Suprapubic skin (tissue), 4 donors: ENCODE measurements at regions not wholly inside any gene's neighbourhood (a gene's known extent, or its start where the extent isn't known, plus 50 kb on each side); places are given as distances from the start of the nearest gene placed in this dataset.
"Not testable (repeated sequence)": the region's sequence is repeated elsewhere in the genome, so short reads cannot be mapped to it uniquely, and the experiment has no call there.

Experiments
- DNase-seq, 2 donors: peaks; one replicate each; pipeline ENCODE4 v3.0.0-alpha.2; 2019; ENCODE audit warnings: low spot score in 2 of 2
- H3K27ac ChIP-seq: fragments of 200-600 bp; sonication (generic); one replicate; pipeline ENCODE4 v1.5.1; 2019
- H3K27me3 ChIP-seq: fragments of 200-600 bp; sonication (generic); one replicate; pipeline ENCODE4 v1.5.1; 2019
- H3K36me3 ChIP-seq: fragments of 200-600 bp; sonication (generic); one replicate; pipeline ENCODE4 v1.5.1; 2019
- H3K4me1 ChIP-seq: fragments of 200-600 bp; sonication (generic); one replicate; pipeline ENCODE4 v1.5.1; 2019
- H3K4me3 ChIP-seq: fragments of 200-600 bp; sonication (generic); one replicate; pipeline ENCODE4 v1.5.1; 2019; ENCODE audit warnings: mild to moderate bottlenecking
- H3K9me3 ChIP-seq: fragments of 200-600 bp; sonication (generic); one replicate; pipeline ENCODE4 v1.5.1; 2019
- CTCF ChIP-seq, 2 donors: fragments of 200-600 bp in 1 of 2; fragments of 450-650 bp in 1 of 2; sonication (generic) in 1 of 2; IDR thresholded peaks; one replicate each; pipeline ENCODE4 v1.5.1; 2016 to 2019; ENCODE audit warnings: antibody characterized with exemption in 2 of 2, mild to moderate bottlenecking in 1 of 2, moderate library complexity in 1 of 2
- EP300 ChIP-seq: sonication (generic); formaldehyde crosslinking; IDR thresholded peaks from one replicate; pipeline ENCODE4 v1.6.1; 2017; ENCODE audit warnings: antibody characterized with exemption
- POLR2A ChIP-seq, 2 donors: fragments of 450-650 bp; IDR thresholded peaks; one replicate each; pipeline ENCODE4 v1.6.1; 2017; ENCODE audit warnings: antibody characterized with exemption in 2 of 2, mild to moderate bottlenecking in 2 of 2, moderate library complexity in 2 of 2
- POLR2AphosphoS5 ChIP-seq, 3 donors: sonication (generic); formaldehyde crosslinking; IDR thresholded peaks; one replicate each; pipeline ENCODE4 v1.6.1; 2017; ENCODE audit warnings: antibody characterized with exemption in 3 of 3
- WGBS: methylation state at CpG from one replicate; pipeline ENCODE4 v1.1.5; 2018; 5-methylcytosine and 5-hydroxymethylcytosine counted together

DNA sequence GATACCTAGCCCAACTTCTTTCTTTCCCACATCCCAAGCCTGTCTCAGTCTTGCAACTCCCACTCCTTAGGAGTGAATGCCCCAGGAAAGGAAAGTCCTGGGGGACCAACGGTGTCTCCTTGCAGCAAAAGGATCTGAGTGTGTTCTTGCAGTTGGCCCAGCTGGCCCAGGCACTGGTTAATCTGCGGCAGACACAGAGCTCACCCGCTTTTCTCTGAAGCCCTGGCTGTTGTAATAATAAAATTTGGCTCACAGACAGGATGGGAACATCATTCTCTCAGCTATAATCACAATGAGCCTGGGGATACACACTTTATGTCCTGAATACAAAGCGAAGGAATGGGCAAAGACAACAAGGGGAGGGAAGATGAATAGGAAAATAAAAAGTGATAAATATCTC is 185.6 kb upstream of the ADRA1D start:
- Histone ChIP-seq H3K4me1 (no peaks in the 10 kb centered on the region), H3K27me3 (no peaks in the 10 kb centered on the region), H3K9me3 (no peaks in the 10 kb centered on the region), H3K4me3 (no peak overlapping the region), H3K36me3 (no peaks in the 10 kb centered on the region), H3K27ac (no peak overlapping the region)
- TF ChIP-seq EP300 (no peak), POLR2A (IDR thresholded peaks at IDR 0.05) (no peak), CTCF (IDR thresholded peaks at IDR 0.05) (no peak), POLR2AphosphoS5 (IDR thresholded peaks at IDR 0.05) (no peak)
- 51% methylated on average over 4 of the region's 4 CpGs for whole genome bisulfite sequencing
- DNase-seq, result no peak

DNA sequence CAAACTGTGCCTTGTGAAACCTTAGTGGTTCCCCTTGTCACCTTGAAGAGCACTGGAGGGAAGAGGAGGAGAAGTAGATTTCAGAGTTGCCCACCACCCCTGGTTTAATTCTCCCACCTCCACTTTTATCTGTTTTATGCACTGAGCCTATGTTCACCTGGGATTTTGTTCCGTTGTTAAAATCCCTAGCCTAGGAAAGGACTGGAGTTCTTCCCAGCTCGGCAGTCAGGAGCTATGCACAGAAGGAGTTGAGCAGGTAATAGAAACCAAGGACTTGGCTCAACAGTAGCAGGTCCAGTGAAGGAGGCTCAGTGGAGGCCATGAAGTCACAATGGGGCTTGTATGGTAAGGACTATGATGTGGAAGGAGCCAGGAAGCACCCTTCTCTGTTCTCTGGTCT is 182.4 kb upstream of the ADRA1D start:
- H3K9me3 ChIP-seq, result no peaks in the 10 kb centered on the region
- no peak overlapping the region for H3K27ac ChIP-seq
- H3K36me3 ChIP-seq, result no peaks in the 10 kb centered on the region
- H3K4me3 ChIP-seq, result no peak overlapping the region
- TF ChIP-seq POLR2AphosphoS5 (IDR thresholded peaks at IDR 0.05) (no peak), EP300 (no peak), POLR2A (IDR thresholded peaks at IDR 0.05) (no peak), CTCF (IDR thresholded peaks at IDR 0.05) (no peak)
- no peak for DNase-seq
- H3K27me3 ChIP-seq, result no peaks in the 10 kb centered on the region
- 87% methylated on average over 2 of the region's 2 CpGs for WGBS
- H3K4me1 ChIP-seq, result no peaks in the 10 kb centered on the region

- H3K36me3 ChIP-seq, H3K4me1 ChIP-seq, DNase-seq, H3K27ac ChIP-seq, H3K27me3 ChIP-seq, H3K9me3 ChIP-seq, H3K4me3 ChIP-seq: not testable (repeated sequence)
- 79% methylated on average over 11 of the region's 11 CpGs for WGBS
These were observed 181.7 kb upstream of the ADRA1D start for GRCh38 chr20:4430826-4431225.

DNA sequence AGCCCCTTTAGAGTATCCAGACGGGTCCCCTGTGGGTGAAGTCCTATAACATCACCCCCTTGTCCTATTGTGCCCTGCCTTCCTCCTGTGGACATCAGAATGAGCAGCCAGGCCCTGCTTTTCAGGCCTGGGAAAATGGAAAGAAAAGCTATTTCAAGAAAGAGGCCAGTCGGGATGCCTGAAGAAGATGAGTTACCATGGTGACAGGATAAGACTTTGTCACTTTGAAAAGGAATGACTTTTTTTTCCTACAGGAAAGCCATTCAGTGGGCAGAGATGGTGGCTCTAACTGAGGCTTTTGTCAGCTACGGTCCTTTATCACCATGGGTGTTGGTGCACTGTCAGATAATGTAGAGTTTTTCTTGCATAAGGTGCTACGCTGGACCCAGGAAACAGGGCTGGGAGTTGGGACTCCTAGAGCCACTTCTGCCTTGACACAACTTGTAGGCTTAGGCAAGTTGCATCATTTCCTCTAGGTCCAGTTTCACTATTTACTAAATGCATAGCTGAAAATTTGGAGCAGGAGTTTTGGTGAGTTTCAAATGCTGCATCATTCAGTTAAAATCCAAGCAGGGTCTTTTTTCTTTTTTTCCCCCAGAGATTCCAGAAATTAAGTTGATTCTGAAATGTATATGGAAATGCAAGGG is 179.0 kb upstream of the ADRA1D start:
- Histone ChIP-seq H3K27ac (no peak overlapping the region), H3K36me3 (no peaks in the 10 kb centered on the region), H3K27me3 (no peaks in the 10 kb centered on the region), H3K9me3 (no peaks in the 10 kb centered on the region), H3K4me3 (no peak overlapping the region), H3K4me1 (no peaks in the 10 kb centered on the region)
- DNase-seq, result no peak
- no peak for TF ChIP-seq EP300
- no peak for TF ChIP-seq POLR2AphosphoS5 (IDR thresholded peaks at IDR 0.05)
- TF ChIP-seq POLR2A (IDR thresholded peaks at IDR 0.05), result no peak
- TF ChIP-seq CTCF (IDR thresholded peaks at IDR 0.05), result no peak
- WGBS, result 83% methylated on average over 4 of the region's 4 CpGs

DNA sequence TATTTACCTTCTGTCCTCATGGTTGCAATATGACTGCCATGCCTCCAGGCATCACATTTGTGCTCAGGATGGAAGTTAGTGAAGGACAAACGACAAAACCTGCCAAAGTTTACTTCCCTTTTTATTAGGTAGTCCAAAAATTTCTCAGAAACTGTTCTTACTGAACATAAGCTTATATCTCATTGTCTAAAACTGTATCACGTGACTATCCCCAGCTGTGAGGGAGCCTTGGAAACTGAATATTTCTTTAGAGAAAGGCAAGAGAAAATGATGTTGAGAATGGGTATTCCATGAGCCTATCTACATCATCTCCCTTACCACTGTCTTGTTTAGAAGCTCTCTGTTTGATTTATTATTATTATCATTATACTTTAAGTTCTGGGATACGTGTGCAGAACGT is 169.1 kb upstream of the ADRA1D start:
- no peaks in the 10 kb centered on the region for H3K4me1 ChIP-seq
- DNase-seq, result no peak
- H3K9me3 ChIP-seq, result no peaks in the 10 kb centered on the region
- no peaks in the 10 kb centered on the region for H3K36me3 ChIP-seq
- H3K27ac ChIP-seq, result no peak overlapping the region
- no peak overlapping the region for H3K4me3 ChIP-seq
- TF ChIP-seq CTCF (IDR thresholded peaks at IDR 0.05) (no peak), EP300 (no peak), POLR2A (IDR thresholded peaks at IDR 0.05) (no peak), POLR2AphosphoS5 (IDR thresholded peaks at IDR 0.05) (no peak)
- WGBS, result 73% methylated on average over 4 of the region's 4 CpGs
- peaks cover 3% of the 10 kb centered on the region for H3K27me3 ChIP-seq

GRCh38 chr20:4415281-4415680 is 166.2 kb upstream of the ADRA1D start:
- DNase-seq, result no peak
- no peaks in the 10 kb centered on the region for H3K9me3 ChIP-seq
- peaks cover 2% of the 10 kb centered on the region for H3K27me3 ChIP-seq
- no peaks in the 10 kb centered on the region for H3K4me1 ChIP-seq
- no peak overlapping the region for H3K27ac ChIP-seq
- no peaks in the 10 kb centered on the region for H3K36me3 ChIP-seq
- 48% methylated on average over 5 of the region's 5 CpGs for WGBS
- TF ChIP-seq POLR2AphosphoS5 (IDR thresholded peaks at IDR 0.05) (no peak), POLR2A (IDR thresholded peaks at IDR 0.05) (no peak), CTCF (IDR thresholded peaks at IDR 0.05) (no peak), EP300 (no peak)
- no peak overlapping the region for H3K4me3 ChIP-seq
